G401 (cell line): ENCODE measurements at regions not wholly inside any gene's neighbourhood (a gene's known extent, or its start where the extent isn't known, plus 50 kb on each side); places are given as distances from the start of the nearest gene placed in this dataset.

Experiments
- DNase-seq: peaks from one replicate; pipeline ENCODE4 v3.0.0-alpha.2; 2015; ENCODE audit warnings: low spot score
- in situ Hi-C: cut with HindIII; loops from 2 replicates; pipeline ENCODE4 v1.10.0; 2016; ENCODE audit warnings: low sequenced_read_pairs, mixed read lengths

DNA sequence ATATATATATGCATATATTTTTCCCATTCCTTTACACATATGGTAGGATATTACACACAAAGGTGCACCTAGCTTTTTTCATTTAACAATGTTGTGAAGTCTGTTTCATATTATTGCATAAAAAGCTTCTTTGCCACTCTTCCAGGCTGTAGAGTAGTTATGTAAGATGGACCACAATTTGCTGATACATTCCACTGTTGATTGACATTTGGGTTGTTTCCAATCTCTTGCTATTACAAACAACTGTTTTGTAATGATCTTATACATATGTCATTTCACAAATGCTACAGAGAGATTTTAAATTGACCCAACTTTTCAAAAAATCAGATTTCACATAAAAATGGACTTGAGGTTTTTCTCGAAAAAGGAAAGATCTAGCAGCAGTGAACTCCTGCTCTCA lies 301.4 kb downstream of the CDCA7 start:
- DNase-seq: no peak
- in situ Hi-C loops: no loop called here

DNA sequence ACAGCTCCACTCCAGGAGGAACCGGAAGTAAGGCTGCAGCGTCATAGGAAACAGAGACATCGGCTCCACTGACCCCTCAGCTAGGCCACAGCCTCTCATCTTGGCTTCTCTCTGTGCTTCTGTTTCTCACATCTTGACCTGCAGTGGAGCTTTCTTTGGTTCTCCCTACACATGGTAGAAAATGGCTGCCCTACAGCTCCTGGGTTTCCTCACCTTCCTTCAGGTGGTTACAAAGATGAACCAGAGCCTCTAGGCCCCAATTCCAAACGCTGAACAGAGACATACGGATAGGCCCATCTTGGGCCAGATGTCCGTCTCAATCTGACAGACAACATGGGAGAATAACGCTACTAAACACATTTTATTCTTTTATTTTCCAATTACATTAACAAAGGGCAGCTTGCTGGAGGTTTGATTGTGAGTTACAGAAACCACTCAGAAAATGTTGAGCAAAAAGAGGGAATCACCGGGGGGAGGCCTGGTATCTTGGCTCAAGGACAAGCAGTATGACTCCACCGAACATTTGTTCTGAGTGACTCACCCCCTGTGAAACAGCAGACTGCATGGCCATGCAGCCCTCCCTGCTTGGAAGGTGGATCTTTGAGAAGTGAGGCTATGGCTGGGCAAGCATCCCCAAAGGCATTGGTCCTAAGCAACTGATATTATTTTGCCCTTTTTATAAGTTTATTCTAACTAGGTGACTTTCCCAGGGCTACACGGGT lies 303.5 kb downstream of the CDCA7 start:
- DNase-seq: no peak
- in situ Hi-C loops: no loop called here

DNA sequence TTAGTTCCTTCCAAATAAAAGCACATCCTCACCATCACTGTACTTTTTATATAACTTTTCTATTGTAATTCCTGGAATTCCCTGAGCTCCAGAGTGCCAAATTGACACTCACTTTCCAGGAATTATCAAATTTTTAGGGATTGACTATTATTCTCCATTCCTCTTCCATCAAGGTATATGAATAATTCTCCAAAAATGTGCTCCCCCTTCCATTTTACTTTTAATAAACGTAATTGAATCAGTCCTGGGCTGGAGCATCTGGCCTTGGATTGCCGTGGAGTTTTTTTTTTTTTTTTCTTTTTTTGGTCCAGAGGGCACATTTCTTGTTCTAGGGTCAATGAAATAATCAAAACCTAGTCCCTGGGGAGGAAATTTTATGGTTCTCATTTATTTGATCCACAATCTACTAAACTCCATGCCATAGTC lies 304.3 kb downstream of the CDCA7 start:
- in situ Hi-C loops: no loop called here
- no peak for DNase-seq

DNA sequence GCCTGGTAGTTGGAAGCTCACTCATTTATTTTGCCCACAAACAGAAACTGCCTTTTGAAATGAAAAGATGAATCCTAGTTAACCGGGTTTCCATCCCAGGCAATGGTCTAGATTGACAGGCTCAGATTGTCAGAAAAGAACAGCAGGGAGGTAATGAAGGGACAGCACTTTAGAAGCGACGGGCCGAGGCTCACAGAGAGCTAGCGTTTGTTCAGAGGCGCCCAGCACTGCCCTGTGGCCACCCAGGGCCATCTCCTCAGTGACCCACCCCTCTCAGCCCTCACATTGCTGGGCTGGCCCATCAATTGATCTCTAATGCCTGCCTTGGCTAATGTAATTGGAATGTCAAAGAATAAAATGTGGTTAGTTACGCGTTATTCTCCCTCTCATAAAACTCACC lies 304.8 kb downstream of the CDCA7 start:
- in situ Hi-C loops: no loop called here
- DNase-seq: no peak

DNA sequence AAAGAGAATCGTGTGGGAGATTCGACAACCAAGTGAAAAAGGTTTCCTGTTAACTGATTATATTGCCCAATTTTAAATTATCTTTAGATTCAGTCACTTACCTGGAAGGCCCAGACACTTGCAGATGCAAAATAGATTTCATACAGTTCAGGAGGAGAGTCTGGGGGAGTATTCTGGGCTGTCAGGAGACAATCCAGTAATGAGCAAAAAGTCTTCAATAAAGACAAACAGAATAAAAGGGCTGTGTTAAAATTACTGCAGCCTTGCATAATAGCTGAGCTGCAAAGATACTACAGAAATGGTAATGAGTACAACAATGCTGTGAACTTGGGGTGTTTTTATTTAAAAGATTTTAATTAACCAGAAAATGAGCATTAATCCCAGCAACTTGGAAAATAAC lies 303.6 kb downstream of the SP3 start:
- in situ Hi-C loops: no loop called here
- no peak for DNase-seq

DNA sequence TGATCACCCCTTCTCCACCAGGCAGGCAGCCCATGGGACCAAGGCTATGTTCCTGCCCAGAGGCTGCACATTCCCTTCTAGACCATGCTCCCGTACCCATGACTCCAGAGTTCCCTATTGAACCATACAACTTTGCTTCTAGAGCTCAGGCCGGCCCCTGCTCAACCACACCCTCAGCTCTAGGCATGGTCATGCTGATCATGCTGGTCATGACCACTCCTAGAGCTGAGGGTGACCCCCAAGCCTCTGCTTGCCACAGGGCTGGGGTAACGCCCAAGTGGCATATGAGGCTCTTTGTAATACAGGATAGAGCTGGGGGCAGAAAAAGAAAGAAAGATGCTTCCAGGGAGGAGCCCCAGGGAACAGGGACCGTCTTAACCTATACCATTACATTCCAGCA lies 301.8 kb downstream of the SP3 start:
- in situ Hi-C loops: no loop called here
- no peak for DNase-seq

DNA sequence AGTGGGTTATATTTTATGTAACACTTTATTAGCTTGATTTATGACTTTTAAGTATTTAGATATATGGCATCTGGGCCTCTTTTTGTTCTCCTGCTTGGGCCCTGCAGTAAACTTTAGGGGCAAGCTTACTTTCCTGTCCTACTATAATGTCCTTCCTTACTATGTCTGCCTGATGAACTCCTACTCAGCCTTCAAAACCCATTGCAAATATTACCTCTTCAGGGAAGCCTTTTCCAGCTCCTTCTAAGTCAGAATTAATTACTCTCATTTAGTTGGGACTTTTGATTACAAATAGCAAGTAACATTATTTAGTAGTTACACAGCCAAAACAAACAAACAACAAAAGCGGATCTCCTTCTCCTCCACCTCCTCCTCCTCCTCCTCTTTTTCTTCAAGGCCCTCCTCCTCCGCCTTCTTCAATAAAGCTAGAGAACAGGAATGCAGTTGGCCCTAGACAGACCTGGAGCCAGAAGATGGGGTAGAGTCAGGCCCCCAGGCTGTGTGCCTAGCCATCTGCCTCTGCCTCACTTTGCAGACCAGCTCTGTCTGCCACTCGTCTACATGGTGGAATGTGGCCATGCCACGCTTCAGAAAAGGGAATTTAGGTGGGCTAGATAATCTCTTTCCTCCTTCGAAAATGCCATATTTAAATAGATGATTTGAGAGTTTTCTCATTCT lies 301.2 kb downstream of the SP3 start:
- no peak for DNase-seq
- in situ Hi-C loops: no loop called here

DNA sequence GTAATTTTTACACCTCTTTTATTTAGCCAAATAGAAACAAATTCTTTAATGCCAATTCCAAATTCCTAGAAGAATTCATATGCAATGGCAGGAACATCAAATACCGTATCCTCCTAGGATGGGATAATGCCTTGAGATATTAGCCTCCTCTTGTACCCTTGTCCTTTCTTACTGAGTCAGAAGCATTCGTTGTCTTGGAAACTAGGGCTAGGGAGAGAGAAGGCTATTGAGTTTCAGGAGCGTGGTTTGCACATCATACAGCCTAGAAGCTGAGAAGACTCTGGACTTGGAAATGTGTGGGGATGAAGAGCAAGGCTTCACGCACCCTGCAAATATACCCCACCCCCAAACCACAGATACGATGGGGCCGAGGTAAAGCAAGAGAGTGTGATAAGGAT lies 300.7 kb downstream of the SP3 start:
- in situ Hi-C loops: no loop called here
- no peak for DNase-seq

DNA sequence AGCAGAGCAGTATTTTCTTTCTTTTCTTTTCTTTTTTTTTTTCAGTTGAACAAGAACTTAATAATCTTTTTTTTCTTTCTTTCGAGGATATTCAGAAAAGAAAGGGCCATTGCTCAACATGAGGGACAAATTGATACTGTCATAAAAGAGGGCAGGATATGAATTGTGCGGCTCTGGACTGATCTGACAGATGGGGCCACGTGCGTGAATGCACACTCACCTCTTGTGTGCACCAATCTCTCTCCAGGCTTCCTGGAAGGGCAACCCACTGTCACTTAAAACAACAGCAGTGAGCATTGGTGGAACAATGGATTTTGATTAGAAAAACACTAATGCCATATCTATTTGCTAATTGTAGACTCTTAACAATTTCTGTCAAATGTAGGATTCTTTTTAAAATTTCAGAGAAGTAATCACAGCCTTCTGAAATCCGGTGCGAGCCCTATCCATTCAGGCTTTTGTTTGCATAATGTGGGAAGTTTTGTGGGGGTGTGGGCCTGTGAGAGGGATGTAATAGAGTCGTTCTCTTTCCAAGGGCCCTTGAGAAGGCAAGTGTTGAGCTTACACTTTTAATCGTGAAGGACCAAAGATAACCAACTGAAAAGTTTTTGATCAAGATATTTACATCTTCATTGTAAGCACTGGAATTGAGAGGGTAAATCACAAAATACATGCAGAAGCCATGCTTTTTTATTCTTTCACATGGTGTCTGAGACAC lies 298.8 kb downstream of the SP3 start:
- DNase-seq: no peak

DNA sequence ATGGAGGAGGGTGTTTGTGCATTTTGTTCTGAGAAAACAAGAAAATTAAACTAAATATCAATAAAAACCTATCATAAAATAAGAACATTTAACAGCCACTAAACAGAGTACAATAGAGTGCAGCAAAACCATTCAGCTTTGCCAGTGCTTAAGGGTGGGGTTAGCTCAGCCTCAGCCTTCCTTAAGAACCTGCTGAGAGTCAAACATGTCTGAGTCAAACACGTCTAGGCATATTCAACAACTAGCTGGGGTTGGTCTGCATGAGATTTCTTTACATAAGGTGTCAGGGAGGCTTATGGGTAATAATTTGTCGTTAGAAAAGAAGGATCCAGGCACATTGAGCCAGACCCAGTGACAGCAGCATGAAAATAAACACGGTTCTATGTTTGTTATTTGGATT lies 298.2 kb downstream of the SP3 start:
- DNase-seq: no peak
- in situ Hi-C loops: no loop called here

More for the DNA sequence above, 298.8 kb downstream of the SP3 start:
- in situ Hi-C loops: no loop called here

DNA sequence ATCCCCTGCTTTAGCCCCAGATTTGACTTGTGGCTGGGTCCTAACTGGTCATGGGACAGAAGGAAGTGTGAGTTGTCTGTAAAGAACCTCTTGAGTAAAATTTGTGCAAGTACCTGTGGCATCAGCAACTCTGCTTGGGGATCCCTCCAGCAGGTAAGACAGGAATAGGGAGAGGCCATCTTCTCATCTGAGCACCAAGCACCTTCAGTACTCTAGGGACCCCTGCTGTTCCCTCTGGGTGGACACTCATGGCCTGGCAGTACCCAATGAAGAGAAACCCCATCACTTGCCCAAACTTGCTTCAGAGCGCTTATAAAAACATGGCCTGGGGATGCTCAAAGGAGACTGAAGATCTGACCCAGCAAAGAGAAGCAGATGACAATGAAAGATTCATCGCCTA lies 297.8 kb downstream of the SP3 start:
- in situ Hi-C loops: no loop called here
- DNase-seq: no peak

DNA sequence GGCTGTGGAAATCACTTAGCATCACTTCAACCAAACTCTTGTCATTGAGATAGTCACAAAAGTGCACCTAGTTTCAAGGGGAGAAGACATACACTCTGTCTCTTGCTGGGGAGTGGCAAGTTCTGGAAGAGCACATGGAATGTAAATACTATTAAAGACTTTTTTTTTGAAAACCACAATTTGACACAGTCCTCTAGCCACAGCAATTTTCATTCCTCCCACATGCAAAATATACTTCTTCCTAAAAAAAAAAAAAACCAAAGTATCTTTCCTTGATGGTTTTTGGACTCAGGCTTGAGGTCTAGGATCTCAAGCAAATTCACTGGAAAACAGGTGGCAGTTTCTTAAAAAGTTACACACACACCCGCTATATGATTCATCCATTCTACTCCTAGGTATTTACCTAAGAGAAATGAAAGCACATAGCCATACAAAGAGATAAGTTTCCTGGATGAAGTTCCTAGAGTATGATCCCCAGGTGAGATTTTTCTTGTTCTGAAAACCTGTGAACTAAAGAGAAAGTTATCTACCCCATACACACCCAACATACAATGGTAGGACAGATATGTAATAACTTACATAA lies 295.8 kb downstream of the SP3 start:
- in situ Hi-C loops: no loop called here
- DNase-seq: no peak

DNA sequence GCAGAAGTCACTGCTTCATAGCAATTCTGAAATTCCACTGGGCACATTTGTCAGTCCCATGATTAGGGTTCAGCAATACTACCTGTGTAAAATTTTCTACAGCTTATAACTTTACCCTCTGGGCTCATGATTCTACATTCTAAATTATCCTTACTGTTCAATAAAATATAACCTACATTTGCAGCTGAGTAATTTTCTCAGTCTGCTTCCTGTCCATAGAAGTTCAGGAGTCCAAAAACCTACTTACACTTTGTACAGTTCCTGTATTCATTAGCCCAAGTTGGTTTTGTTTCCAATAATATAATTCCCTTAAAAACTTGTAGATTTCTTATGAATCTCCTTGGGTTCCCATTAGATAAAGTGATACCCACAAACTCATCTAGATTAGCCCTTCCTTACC lies 295.3 kb downstream of the SP3 start:
- in situ Hi-C loops: no loop called here

DNA sequence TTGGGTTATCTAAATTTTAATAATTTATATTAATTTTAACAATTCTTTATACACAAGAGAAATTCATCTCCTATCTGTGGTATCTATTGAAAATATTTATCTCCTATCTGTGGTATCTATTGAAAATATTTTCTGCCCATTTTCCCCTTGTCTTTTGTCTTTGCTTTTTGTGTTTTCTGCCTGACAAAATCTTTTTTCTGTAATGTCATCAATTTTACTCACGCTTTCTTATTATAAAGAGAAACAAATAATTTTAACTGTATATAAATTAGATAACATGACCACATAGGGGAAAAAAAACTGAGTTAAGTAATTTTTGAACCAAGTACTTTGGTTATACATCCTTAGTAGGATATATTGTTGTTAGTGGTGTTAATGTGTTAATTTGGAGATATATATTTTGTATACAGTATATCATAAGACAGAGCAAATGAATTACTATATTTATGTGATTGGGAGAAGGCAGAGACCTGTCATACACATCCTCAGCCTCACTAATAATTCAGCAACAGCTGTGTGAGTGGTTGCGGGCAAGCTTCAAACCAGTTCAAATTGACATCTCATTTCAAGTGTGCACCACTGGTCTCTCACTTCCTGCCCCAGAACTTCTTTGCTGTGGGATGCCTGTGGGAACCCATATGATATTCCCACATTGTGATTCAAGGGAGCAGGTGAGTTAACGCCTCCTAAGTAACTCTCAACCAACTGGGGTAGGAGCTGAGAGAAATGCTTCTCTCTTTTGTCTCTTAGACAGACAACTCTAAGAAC lies 292.4 kb downstream of the SP3 start:
- in situ Hi-C loops: no loop called here
- DNase-seq: no peak

More for the DNA sequence above, 295.3 kb downstream of the SP3 start:
- DNase-seq: no peak

DNA sequence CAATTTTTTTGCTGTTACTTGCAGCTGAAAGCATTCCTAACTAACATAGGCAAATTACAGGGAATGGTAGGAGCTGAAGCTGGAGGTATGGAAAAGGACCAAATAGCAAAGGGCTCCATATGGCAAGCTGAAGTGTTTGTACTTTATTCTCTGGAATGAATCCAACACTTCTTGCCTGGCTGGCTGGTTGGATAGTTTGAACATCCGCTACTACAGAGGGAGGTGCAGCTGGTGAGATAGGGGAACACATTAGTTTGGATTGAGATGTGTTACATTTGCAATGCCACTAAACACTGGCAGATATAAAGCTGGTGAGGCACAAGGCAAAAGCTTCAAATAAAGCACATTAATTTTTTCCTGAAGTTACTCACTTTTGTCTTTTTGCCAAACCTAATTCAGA lies 291.5 kb downstream of the SP3 start:
- DNase-seq: no peak
- in situ Hi-C loops: no loop called here

DNA sequence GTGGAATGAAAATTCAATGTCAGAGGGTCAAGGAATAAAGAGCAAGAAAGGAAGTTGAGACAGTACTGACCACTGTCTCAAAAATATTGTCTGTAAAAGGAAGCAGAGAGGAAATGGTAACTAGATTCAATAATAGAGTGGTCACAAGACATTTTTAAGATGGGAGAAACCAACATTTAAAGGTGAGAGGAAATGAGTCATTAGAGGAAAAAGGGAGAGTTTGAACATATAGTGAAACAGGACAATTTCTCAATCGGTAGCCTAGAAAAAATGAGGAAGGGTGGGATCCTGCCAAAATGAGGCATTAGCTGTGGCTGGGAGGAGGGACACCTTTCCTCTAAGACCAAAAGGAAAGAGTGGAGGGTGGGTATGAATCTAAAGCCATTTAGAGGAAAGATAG lies 288.5 kb downstream of the SP3 start:
- in situ Hi-C loops: no loop called here
- no peak for DNase-seq

DNA sequence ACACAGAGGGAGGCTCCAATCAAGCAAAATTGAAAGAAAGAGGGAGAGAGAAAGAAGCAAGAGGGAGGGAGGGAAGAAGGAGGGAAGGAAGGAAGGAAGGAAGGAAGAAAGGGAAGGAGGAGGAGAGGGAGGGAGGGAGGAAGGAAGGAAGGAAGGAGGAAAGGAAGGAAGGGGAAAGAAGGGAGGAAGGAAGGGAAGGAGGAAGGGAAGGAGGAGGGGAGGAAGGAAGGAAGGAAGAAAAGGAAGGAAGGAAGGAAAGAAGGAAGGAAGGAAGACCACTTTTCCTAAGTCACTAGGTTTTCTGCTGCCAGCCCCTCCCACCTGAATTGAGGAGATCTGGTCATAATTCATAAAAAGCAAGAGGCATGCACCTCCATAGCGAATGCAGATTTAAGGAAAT lies 287.0 kb downstream of the SP3 start:
- no peak for DNase-seq
- in situ Hi-C loops: no loop called here

DNA sequence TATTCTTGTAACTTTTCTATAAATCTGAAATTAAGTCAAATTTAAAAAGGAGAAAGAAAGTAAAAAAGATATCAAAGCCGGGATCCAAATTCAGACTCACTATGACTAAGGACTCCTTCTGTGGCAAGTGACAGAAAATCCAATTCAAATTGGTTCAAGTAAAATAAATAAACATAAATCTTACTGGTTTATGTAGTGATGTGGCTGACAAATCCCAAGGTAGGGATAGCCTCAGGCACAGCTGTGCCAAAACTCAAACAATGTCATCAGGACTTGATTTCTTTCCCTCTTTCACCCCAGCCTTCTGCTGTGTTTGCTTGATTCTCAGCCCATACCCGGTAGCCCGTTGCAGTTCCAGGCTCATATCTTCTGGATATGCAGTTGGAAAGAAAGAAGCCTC lies 284.6 kb downstream of the SP3 start:
- in situ Hi-C loops: no loop called here
- no peak for DNase-seq

DNA sequence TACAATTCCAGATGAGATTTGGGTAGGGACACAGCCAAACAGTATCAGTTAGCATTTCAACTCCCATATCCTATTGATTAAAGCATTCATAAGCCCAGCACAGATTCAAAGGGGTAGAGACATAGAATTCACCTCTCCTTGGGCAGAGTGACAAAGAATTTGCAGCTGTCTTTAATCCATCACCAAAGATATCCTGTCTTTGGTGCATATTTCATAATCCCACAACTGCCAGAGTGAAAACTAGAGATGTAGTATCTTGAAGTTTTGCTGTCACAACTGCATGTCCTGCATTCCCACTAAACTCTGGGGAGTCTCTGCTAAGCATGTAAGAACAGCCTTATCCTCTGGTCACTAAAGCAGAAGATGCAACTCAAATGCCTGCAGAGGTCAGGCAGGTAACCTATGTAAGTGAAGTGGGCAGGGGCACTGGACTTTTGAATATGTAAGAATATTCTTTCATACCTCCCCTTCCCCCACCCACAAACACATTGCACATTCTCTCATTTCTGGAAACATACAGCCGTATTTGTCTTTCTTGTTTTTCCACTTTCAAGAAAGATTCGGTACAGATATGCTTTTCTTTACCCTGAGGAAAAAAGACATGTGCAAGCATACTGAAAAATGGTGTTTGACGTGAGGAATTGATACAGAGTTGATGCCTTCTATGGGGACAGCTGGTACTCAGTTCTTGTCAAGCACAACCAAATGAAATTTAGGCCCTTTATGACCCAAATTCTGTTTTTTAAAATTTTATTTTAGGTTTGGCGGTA lies 283.1 kb downstream of the SP3 start:
- DNase-seq: no peak
- in situ Hi-C loops: no loop called here
